CD4-positive, alpha-beta T cell (primary cell): ENCODE measurements at regions not wholly inside any gene's neighbourhood (a gene's known extent, or its start where the extent isn't known, plus 50 kb on each side); places are given as distances from the start of the nearest gene placed in this dataset.

Experiments
- ATAC-seq: fragments of 200-7000 bp; cut with Tn5 transposase; one replicate; pipeline ENCODE4 v1.10.0; 2022; ENCODE audit warnings: mild to moderate bottlenecking; ENCODE audit not compliant: poor library complexity
- CTCF ChIA-PET: fragments of 350-600 bp; sonication (Branson Sonifier 250); formaldehyde crosslinking; loops from one replicate; lab custom pipeline; 2021; ENCODE audit warnings: antibody characterized with exemption, inconsistent platforms; lab: Charles Lee
- POLR2A ChIA-PET: fragments of 350-600 bp; sonication (Branson Sonifier 250); formaldehyde crosslinking; loops from one replicate; lab custom pipeline; 2021; ENCODE audit warnings: antibody characterized with exemption, inconsistent platforms; lab: Charles Lee
- DNase-seq, 14 experiments: peaks; one replicate each; pipeline ENCODE4 v3.0.0-alpha.2; 2013 to 2020; ENCODE audit warnings: mixed read lengths in 2 of 14
- H3K27ac ChIP-seq, 2 donors: one replicate each; pipeline versions ENCODE4 v1.5.1 to v1.7.0; 2013; ENCODE audit warnings: low read length in 2 of 2, low read depth in 1 of 2, mild to moderate bottlenecking in 1 of 2
- H3K27me3 ChIP-seq, 2 experiments: 1 replicate in 1 of 2; 2 replicates in 1 of 2; pipeline versions ENCODE4 v1.6.1 to v1.7.0; 2013; ENCODE audit warnings: low read length in 2 of 2, control low read depth in 1 of 2, mild to moderate bottlenecking in 1 of 2, moderate library complexity in 1 of 2; ENCODE audit not compliant: insufficient read depth in 2 of 2, control insufficient read depth in 1 of 2
- H3K36me3 ChIP-seq: one replicate; pipeline ENCODE4 v1.6.1; 2013; ENCODE audit warnings: low read length, control low read depth; ENCODE audit not compliant: insufficient read depth
- H3K4me1 ChIP-seq: one replicate; pipeline ENCODE4 v1.6.1; 2013; ENCODE audit warnings: low read length, control low read depth; ENCODE audit not compliant: insufficient read depth
- H3K4me3 ChIP-seq: one replicate; pipeline ENCODE4 v1.5.1; 2013; ENCODE audit warnings: mild to moderate bottlenecking, low read length, moderate library complexity
- H3K9me3 ChIP-seq, 2 experiments: 1 replicate in 1 of 2; 2 replicates in 1 of 2; pipeline versions ENCODE4 v1.6.1 to v1.7.0; 2013; ENCODE audit warnings: low read length in 2 of 2, mild to moderate bottlenecking in 2 of 2, control low read depth in 1 of 2, moderate library complexity in 1 of 2; ENCODE audit not compliant: control insufficient read depth in 1 of 2, insufficient read depth in 1 of 2
- H3K27ac Mint-ChIP-seq: one replicate; pipeline ENCODE4 v1.8.0; 2020; ENCODE audit warnings: mixed read lengths
- H3K27me3 Mint-ChIP-seq: one replicate; pipeline ENCODE4 v1.8.0; 2021; ENCODE audit warnings: mixed read lengths
- H3K36me3 Mint-ChIP-seq: one replicate; pipeline ENCODE4 v1.8.0; 2021; ENCODE audit warnings: low read depth, mixed read lengths
- H3K4me1 Mint-ChIP-seq: one replicate; pipeline ENCODE4 v1.8.0; 2021; ENCODE audit warnings: low read depth, mixed read lengths
- H3K4me3 Mint-ChIP-seq: one replicate; pipeline ENCODE4 v1.8.0; 2020; ENCODE audit warnings: mild to moderate bottlenecking, mixed read lengths
- H3K9me3 Mint-ChIP-seq: one replicate; pipeline ENCODE4 v1.8.0; 2020; ENCODE audit warnings: mixed read lengths
- CTCF ChIP-seq: fragments of 200-600 bp; IDR thresholded peaks from one replicate; pipeline ENCODE4 v1.8.0; 2022; ENCODE audit warnings: antibody characterized with exemption, mild to moderate bottlenecking
- intact Hi-C, 2 experiments: fragments of 100-400 bp; cut with DNase I in 1 of 2; cut with micrococcal nuclease in 1 of 2; formaldehyde crosslinking; loops; one replicate each; pipeline versions ENCODE4 v1.15.1 to v1.9.0; 2023 to 2025; cut with DNase I, micrococcal nuclease

- Mint-ChIP-seq H3K4me3 (no peak overlapping the region), H3K36me3 (no peaks in the 10 kb centered on the region), H3K4me1 (no peaks in the 10 kb centered on the region), H3K27ac (no peak overlapping the region), H3K27me3 (peaks cover 43% of the 10 kb centered on the region), H3K9me3 (no peaks in the 10 kb centered on the region)
- no peak for DNase-seq
- TF ChIP-seq CTCF, result no peak
- Histone ChIP-seq H3K27me3 (peaks cover 4 to 7% of the 10 kb centered on the region in 2 experiments), H3K27ac (no peak overlapping the region), H3K9me3 (no peaks in the 10 kb centered on the region), H3K36me3 (no peaks in the 10 kb centered on the region), H3K4me3 (no peak overlapping the region), H3K4me1 (no peaks in the 10 kb centered on the region)
- intact Hi-C loops, result no loop called here
- ATAC-seq, result no peak
- ChIA-PET POLR2A (no interaction called here), CTCF (interaction anchor here (1.0 kb wide), 1 partner anchor 19 kb away, joined by 3 read pairs; no protein-coding TSS in a partner anchor)
Measured at GRCh38 chr7:106485031-106485551, 175.9 kb downstream of the CCDC71L start.

GRCh38 chr7:106484562-106484961, 176.4 kb downstream of the CCDC71L start:
- no peak overlapping the region for H3K4me3 Mint-ChIP-seq
- H3K27ac Mint-ChIP-seq, result no peak overlapping the region
- ATAC-seq, result no peak
- Histone ChIP-seq H3K4me1 (no peaks in the 10 kb centered on the region), H3K36me3 (no peaks in the 10 kb centered on the region), H3K4me3 (no peak overlapping the region), H3K27ac (no peak overlapping the region), H3K9me3 (no peaks in the 10 kb centered on the region), H3K27me3 (peaks cover 4 to 7% of the 10 kb centered on the region in 2 experiments)
- no peak for DNase-seq
- intact Hi-C loops, result no loop called here
- H3K36me3 Mint-ChIP-seq, result no peaks in the 10 kb centered on the region
- POLR2A ChIA-PET, result no interaction called here
- CTCF ChIA-PET, result interaction anchor here (1.0 kb wide), 1 partner anchor 19 kb away, joined by 3 read pairs; no protein-coding TSS in a partner anchor
- no peaks in the 10 kb centered on the region for H3K9me3 Mint-ChIP-seq
- no peaks in the 10 kb centered on the region for H3K4me1 Mint-ChIP-seq
- peaks cover 43% of the 10 kb centered on the region for H3K27me3 Mint-ChIP-seq
- no peak for TF ChIP-seq CTCF

GRCh38 chr7:106482091-106482490, 178.9 kb downstream of the CCDC71L start:
- Mint-ChIP-seq H3K36me3 (no peaks in the 10 kb centered on the region), H3K27ac (no peak overlapping the region), H3K4me3 (no peak overlapping the region), H3K4me1 (no peaks in the 10 kb centered on the region), H3K9me3 (no peaks in the 10 kb centered on the region), H3K27me3 (peaks cover 32% of the 10 kb centered on the region)
- ATAC-seq (no peak), DNase-seq (no peak)
- Histone ChIP-seq H3K9me3 (no peaks in the 10 kb centered on the region), H3K27ac (no peak overlapping the region), H3K4me1 (no peaks in the 10 kb centered on the region), H3K4me3 (no peak overlapping the region), H3K27me3 (peaks cover 4 to 7% of the 10 kb centered on the region in 2 experiments), H3K36me3 (no peaks in the 10 kb centered on the region)
- ChIA-PET CTCF (interaction anchor here (0.7 to 1.1 kb wide), 2 partner anchors 15 to 20 kb away, joined by 3 to 4 read pairs; no protein-coding TSS in a partner anchor), POLR2A (no interaction called here)
- no peak for TF ChIP-seq CTCF
- intact Hi-C loops, result no loop called here
